ENCODE measurements at regions not wholly inside any gene's neighbourhood (a gene's known extent, or its start where the extent isn't known, plus 50 kb on each side); places are given as distances from the start of the nearest gene placed in this dataset.

DNA sequence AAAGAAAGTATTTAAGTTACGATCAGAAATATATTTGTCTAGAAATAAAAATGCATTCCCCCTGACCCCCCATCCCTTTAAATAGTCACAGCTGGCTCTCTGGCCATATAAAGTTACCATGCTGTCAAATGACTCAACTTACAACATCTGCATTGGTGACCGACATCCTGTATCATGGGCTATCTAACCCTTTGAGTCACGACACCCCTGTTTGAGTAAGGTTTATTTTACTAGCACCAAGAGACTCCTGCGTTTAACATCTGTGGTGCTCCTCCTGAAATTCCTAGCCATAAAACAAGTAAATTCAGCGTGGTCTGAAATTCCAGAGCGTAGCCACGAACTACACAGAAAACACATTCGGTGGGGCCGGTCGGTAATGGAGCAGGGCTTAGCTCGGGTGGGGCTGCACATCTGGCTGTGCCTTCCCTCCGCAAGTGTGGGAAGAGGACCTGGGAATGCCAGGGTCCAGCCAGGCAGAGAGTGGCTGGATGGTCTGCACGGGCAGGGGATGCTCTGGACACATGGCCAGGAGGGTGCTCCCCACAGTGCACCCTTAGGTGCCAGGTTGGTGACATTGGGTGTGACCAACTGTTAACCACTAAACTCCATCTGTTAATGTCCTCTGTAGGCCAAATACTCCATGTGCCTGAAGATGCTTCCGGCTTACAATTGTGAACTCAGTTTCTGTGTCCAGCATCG lies 53.0 kb upstream of the CLDN14 start:
- TF ChIP-seq FOXM1 (IDR thresholded peaks at IDR 0.05; ENCODE audit: borderline replicate concordance, low read depth) (no peak), TEAD4 (IDR thresholded peaks at IDR 0.05) (no peak), EP300 (IDR thresholded peaks at IDR 0.05; ENCODE audit: borderline replicate concordance) (no peak), NFIC (IDR thresholded peaks at IDR 0.05) (no peak), TCF12 (IDR thresholded peaks at IDR 0.05; ENCODE audit: low read depth) (no peak), CREB1 (IDR thresholded peaks at IDR 0.05; ENCODE audit: low read depth) (no peak), TAF1 (IDR thresholded peaks at IDR 0.05; ENCODE audit: low read depth) (no peak), RAD21 (IDR thresholded peaks at IDR 0.05; ENCODE audit: low read depth) (no peak), EGR1 (IDR thresholded peaks at IDR 0.05) (no peak), CEBPB (IDR thresholded peaks at IDR 0.05) (no peak), YY1 (IDR thresholded peaks at IDR 0.05; ENCODE audit: low read depth) (no peak), ZBTB7A (IDR thresholded peaks at IDR 0.05; ENCODE audit: low read depth) (no peak)
- TF ChIP-seq, protein P1, sequence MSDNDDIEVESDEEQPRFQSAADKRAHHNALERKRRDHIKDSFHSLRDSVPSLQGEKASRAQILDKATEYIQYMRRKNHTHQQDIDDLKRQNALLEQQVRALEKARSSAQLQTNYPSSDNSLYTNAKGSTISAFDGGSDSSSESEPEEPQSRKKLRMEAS (IDR thresholded peaks at IDR 0.05) = no peak
- TF ChIP-seq, protein P2, sequence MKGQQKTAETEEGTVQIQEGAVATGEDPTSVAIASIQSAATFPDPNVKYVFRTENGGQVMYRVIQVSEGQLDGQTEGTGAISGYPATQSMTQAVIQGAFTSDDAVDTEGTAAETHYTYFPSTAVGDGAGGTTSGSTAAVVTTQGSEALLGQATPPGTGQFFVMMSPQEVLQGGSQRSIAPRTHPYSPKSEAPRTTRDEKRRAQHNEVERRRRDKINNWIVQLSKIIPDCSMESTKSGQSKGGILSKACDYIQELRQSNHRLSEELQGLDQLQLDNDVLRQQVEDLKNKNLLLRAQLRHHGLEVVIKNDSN (IDR thresholded peaks at IDR 0.05) = no peak
- TF ChIP-seq, protein P3, sequence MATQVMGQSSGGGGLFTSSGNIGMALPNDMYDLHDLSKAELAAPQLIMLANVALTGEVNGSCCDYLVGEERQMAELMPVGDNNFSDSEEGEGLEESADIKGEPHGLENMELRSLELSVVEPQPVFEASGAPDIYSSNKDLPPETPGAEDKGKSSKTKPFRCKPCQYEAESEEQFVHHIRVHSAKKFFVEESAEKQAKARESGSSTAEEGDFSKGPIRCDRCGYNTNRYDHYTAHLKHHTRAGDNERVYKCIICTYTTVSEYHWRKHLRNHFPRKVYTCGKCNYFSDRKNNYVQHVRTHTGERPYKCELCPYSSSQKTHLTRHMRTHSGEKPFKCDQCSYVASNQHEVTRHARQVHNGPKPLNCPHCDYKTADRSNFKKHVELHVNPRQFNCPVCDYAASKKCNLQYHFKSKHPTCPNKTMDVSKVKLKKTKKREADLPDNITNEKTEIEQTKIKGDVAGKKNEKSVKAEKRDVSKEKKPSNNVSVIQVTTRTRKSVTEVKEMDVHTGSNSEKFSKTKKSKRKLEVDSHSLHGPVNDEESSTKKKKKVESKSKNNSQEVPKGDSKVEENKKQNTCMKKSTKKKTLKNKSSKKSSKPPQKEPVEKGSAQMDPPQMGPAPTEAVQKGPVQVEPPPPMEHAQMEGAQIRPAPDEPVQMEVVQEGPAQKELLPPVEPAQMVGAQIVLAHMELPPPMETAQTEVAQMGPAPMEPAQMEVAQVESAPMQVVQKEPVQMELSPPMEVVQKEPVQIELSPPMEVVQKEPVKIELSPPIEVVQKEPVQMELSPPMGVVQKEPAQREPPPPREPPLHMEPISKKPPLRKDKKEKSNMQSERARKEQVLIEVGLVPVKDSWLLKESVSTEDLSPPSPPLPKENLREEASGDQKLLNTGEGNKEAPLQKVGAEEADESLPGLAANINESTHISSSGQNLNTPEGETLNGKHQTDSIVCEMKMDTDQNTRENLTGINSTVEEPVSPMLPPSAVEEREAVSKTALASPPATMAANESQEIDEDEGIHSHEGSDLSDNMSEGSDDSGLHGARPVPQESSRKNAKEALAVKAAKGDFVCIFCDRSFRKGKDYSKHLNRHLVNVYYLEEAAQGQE (IDR thresholded peaks at IDR 0.05; ENCODE audit: low read depth) = no peak

DNA sequence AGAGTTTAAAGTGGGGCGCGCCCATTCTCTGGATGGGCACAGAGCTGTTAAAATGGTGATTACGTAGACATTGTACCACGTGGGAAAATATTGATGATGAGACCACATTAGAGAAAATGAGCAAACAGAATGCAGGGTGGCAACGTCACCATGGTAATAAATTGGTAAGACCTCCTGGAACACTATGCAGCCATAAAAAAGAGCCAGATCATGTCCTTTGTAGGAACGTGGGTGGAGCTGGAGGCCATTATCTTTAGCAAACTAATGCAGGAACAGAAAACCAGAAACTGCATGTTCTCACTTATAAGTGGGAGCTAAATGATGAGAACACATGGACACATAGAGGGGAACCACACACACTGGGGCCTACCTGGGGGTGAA lies 53.5 kb upstream of the CLDN14 start:
- TF ChIP-seq CREB1 (IDR thresholded peaks at IDR 0.05; ENCODE audit: low read depth) (no peak), FOXM1 (IDR thresholded peaks at IDR 0.05; ENCODE audit: borderline replicate concordance, low read depth) (no peak), TEAD4 (IDR thresholded peaks at IDR 0.05) (no peak), YY1 (IDR thresholded peaks at IDR 0.05; ENCODE audit: low read depth) (no peak), NFIC (IDR thresholded peaks at IDR 0.05) (no peak), EP300 (IDR thresholded peaks at IDR 0.05; ENCODE audit: borderline replicate concordance) (no peak), EGR1 (IDR thresholded peaks at IDR 0.05) (no peak), TCF12 (IDR thresholded peaks at IDR 0.05; ENCODE audit: low read depth) (no peak), ZBTB7A (IDR thresholded peaks at IDR 0.05; ENCODE audit: low read depth) (no peak), RAD21 (IDR thresholded peaks at IDR 0.05; ENCODE audit: low read depth) (no peak), CEBPB (IDR thresholded peaks at IDR 0.05) (no peak), TAF1 (IDR thresholded peaks at IDR 0.05; ENCODE audit: low read depth) (no peak)
- TF ChIP-seq, protein P1 (IDR thresholded peaks at IDR 0.05) = no peak
- TF ChIP-seq, protein P3 (IDR thresholded peaks at IDR 0.05; ENCODE audit: low read depth) = no peak
- TF ChIP-seq, protein P2 (IDR thresholded peaks at IDR 0.05) = no peak

DNA sequence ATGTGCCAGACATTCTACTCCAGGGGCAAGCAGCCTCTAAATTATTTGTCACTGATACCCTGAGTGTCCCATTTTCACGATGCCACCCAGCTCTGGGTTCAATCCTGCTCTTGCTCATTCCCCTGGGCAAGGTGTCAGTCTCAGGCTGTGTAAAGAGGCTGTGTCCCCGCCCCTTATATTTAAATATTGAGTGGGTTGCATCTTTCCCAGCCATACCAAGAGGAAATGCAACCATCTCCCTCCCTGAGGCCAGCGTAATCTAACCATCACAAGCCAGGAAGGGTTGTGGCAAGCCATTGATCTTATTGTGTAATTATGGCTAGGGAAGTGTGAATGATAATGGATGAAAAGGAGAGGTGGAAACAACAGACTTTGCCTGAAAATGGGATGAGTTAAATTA lies 54.7 kb upstream of the CLDN14 start:
- TF ChIP-seq RAD21 (IDR thresholded peaks at IDR 0.05; ENCODE audit: low read depth) (no peak), NFIC (IDR thresholded peaks at IDR 0.05) (no peak)

DNA sequence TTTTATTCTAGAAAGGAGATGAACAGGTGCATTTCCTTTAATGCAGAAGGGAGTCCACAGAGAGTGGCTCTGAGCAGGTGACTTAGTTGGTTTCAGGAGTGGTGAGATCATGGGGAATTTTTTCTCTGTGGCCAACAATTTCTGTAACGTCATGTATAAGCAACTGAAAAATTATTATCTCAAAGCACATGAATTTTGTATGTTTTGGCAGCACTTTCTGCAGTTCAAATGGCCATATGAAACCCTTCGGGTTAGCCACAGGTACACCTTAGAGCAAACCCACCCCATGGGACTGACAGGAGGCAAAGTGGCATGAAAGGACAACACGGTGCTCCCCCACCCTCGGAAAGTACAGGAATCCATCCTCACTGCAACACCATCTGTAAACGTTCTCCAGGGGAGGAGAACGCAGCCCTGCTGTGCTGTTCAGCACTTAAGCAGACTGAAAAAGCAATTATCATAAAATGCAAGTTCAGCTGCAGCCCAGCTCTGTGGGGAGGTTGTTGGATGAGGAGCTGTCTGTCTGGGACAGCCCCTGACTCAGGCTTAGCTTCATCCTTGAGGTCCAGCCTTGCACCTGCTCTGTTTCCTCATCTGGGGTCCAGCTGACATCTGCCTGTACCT lies 55.8 kb upstream of the CLDN14 start:
- no peak for TF ChIP-seq RAD21 (IDR thresholded peaks at IDR 0.05; ENCODE audit: low read depth)
- no peak for TF ChIP-seq CEBPB (IDR thresholded peaks at IDR 0.05)
- TF ChIP-seq TAF1 (IDR thresholded peaks at IDR 0.05; ENCODE audit: low read depth) = no peak
- TF ChIP-seq TCF12 (IDR thresholded peaks at IDR 0.05; ENCODE audit: low read depth) = no peak
- TF ChIP-seq EP300 (IDR thresholded peaks at IDR 0.05; ENCODE audit: borderline replicate concordance) = no peak
- TF ChIP-seq CREB1 (IDR thresholded peaks at IDR 0.05; ENCODE audit: low read depth) = no peak
- TF ChIP-seq EGR1 (IDR thresholded peaks at IDR 0.05) = no peak
- TF ChIP-seq FOXM1 (IDR thresholded peaks at IDR 0.05; ENCODE audit: borderline replicate concordance, low read depth) = no peak
- TF ChIP-seq NFIC (IDR thresholded peaks at IDR 0.05) = no peak
- TF ChIP-seq, protein P3 (IDR thresholded peaks at IDR 0.05; ENCODE audit: low read depth) = no peak
- TF ChIP-seq, protein P1 (IDR thresholded peaks at IDR 0.05) = no peak
- TF ChIP-seq TEAD4 (IDR thresholded peaks at IDR 0.05) = no peak
- TF ChIP-seq, protein P2 (IDR thresholded peaks at IDR 0.05) = no peak
- TF ChIP-seq ZBTB7A (IDR thresholded peaks at IDR 0.05; ENCODE audit: low read depth) = no peak
- TF ChIP-seq YY1 (IDR thresholded peaks at IDR 0.05; ENCODE audit: low read depth) = no peak
